SK-N-SH (cell line): ENCODE measurements at regions not wholly inside any gene's neighbourhood (a gene's known extent, or its start where the extent isn't known, plus 50 kb on each side); places are given as distances from the start of the nearest gene placed in this dataset.
A peak's percentile ranks its signal among the peaks of the same experiment; 100 is the strongest.

Experiments
- CTCF ChIA-PET: fragments of 300-600, 350-600 bp; formaldehyde crosslinking; extraction: SDS; loops from one replicate; lab custom pipeline; 2021; lab: Yijun Ruan, JAX
- POLR2A ChIA-PET: fragments of 350-600 bp; sonication (Branson Sonifier 250); formaldehyde crosslinking; extraction: SDS; loops from one replicate; lab custom pipeline; 2020; ENCODE audit warnings: antibody characterized with exemption, inconsistent platforms; lab: Yijun Ruan, JAX
- DNase-seq: peaks from one replicate; pipeline ENCODE4 v3.0.0; 2012
- H2AFZ ChIP-seq: fragments of 200-600 bp; sonication (generic); 2 replicates; pipeline ENCODE4 v1.8.1; 2016; ENCODE audit warnings: antibody characterized with exemption, mild to moderate bottlenecking, low read depth
- H3F3A ChIP-seq: fragments of 200-600 bp; sonication (generic); replicated peaks from 2 replicates; pipeline ENCODE3; 2016; ENCODE audit warnings: antibody characterized with exemption, mild to moderate bottlenecking; ENCODE audit not compliant: insufficient read depth
- H3K27ac ChIP-seq, 2 experiments: fragments of 200-500 bp in 1 of 2; fragments of 200-600 bp in 1 of 2; sonication (Bioruptor generic) in 1 of 2; sonication (generic), shearing (Covaris generic) in 1 of 2; 2 replicates each; pipeline versions ENCODE4 v1.5.1 to v1.6.1; 2014 to 2016; ENCODE audit warnings: low read depth in 2 of 2, inconsistent platforms in 1 of 2, low read length in 1 of 2, mild to moderate bottlenecking in 1 of 2, mixed read lengths in 1 of 2
- H3K27me3 ChIP-seq: fragments of 200-600 bp; sonication (generic), shearing (Covaris generic); 2 replicates; pipeline ENCODE4 v1.6.1; 2016; ENCODE audit warnings: mixed run types; ENCODE audit not compliant: insufficient read depth
- H3K36me3 ChIP-seq, 2 experiments: fragments of 200-500 bp in 1 of 2; fragments of 200-600 bp in 1 of 2; sonication (Bioruptor generic) in 1 of 2; sonication (generic) in 1 of 2; replicated peaks in 1 of 2; 2 replicates each; pipeline versions ENCODE3 to v1.5.1; 2014 to 2016; ENCODE audit warnings: low read length in 1 of 2, mild to moderate bottlenecking in 1 of 2; ENCODE audit not compliant: insufficient read depth in 2 of 2, control insufficient read depth in 1 of 2
- H3K4me1 ChIP-seq, 2 experiments: fragments of 200-500 bp in 1 of 2; fragments of 200-600 bp in 1 of 2; sonication (Bioruptor generic) in 1 of 2; sonication (generic), shearing (Covaris generic) in 1 of 2; 2 replicates each; pipeline versions ENCODE4 v1.5.1 to v1.6.1; 2014 to 2016; ENCODE audit warnings: low read depth in 1 of 2, low read length in 1 of 2, mixed run types in 1 of 2; ENCODE audit not compliant: insufficient read depth in 2 of 2, control insufficient read depth in 1 of 2
- H3K4me2 ChIP-seq: fragments of 200-600 bp; sonication (generic), shearing (Covaris generic); 2 replicates; pipeline ENCODE4 v1.6.1; 2017; ENCODE audit warnings: mixed run types
- H3K4me3 ChIP-seq, 2 experiments: fragments of 200-500 bp in 1 of 2; fragments of 200-600 bp in 1 of 2; sonication (Bioruptor generic) in 1 of 2; sonication (generic), shearing (Covaris generic) in 1 of 2; 2 replicates each; pipeline versions ENCODE4 v1.5.1 to v1.8.1; 2014 to 2016; ENCODE audit warnings: low read depth in 2 of 2, inconsistent platforms in 1 of 2, low read length in 1 of 2, mild to moderate bottlenecking in 1 of 2, mixed read lengths in 1 of 2, moderate library complexity in 1 of 2
- H3K79me2 ChIP-seq: fragments of 200-600 bp; sonication (generic); 2 replicates; pipeline ENCODE4 v1.8.1; 2017; ENCODE audit warnings: mild to moderate bottlenecking; ENCODE audit not compliant: insufficient read depth
- H3K9ac ChIP-seq: fragments of 200-600 bp; sonication (generic); 2 replicates; pipeline ENCODE4 v1.6.1; 2017; ENCODE audit warnings: mixed run types
- H3K9me2 ChIP-seq: fragments of 200-600 bp; sonication (generic); 2 replicates; pipeline ENCODE4 v1.6.1; 2017; ENCODE audit warnings: mixed run types
- H3K9me3 ChIP-seq: fragments of 200-600 bp; sonication (generic); 2 replicates; pipeline ENCODE4 v1.6.1; 2017; ENCODE audit warnings: mixed run types, mild to moderate bottlenecking, moderate library complexity
- H4K20me1 ChIP-seq: fragments of 200-600 bp; sonication (generic); 2 replicates; pipeline ENCODE4 v1.6.1; 2017; ENCODE audit warnings: mild to moderate bottlenecking, mixed run types; ENCODE audit not compliant: insufficient read depth
- CTCF ChIP-seq: fragments of 200-600 bp; sonication (generic); IDR thresholded peaks from 2 replicates; pipeline ENCODE4 v1.6.1; 2017; ENCODE audit warnings: antibody characterized with exemption, mild to moderate bottlenecking, moderate library complexity
- EP300 ChIP-seq, 2 experiments: IDR thresholded peaks; 2 replicates each; pipeline versions ENCODE4 v1.4.0 to v1.6.1; 2012; ENCODE audit warnings: borderline replicate concordance in 1 of 2, low read depth in 1 of 2, low read length in 1 of 2
- EZH2phosphoT487 ChIP-seq: fragments of 200-600 bp; sonication (generic); IDR thresholded peaks from 2 replicates; pipeline ENCODE4 v1.6.1; 2017; ENCODE audit warnings: low read depth, mixed run types, mild to moderate bottlenecking, antibody characterized with exemption, moderate library complexity, borderline replicate concordance
- FOSL2 ChIP-seq: IDR thresholded peaks from 2 replicates; pipeline ENCODE4 v1.4.0; 2012; ENCODE audit warnings: low read depth, mild to moderate bottlenecking, moderate library complexity, borderline replicate concordance
- FOXJ3 ChIP-seq: sonication (generic); formaldehyde crosslinking; IDR thresholded peaks from 2 replicates; pipeline ENCODE4 v1.5.1; 2020; ENCODE audit warnings: mild to moderate bottlenecking, missing genetic modification reagents
- FOXM1 ChIP-seq: IDR thresholded peaks from 2 replicates; pipeline ENCODE4 v1.4.0; 2012; ENCODE audit warnings: low read depth, mild to moderate bottlenecking
- GABPA ChIP-seq: IDR thresholded peaks from 2 replicates; pipeline ENCODE4 v1.4.0; 2012; ENCODE audit warnings: low read depth, mild to moderate bottlenecking
- GATA2 ChIP-seq: sonication (generic); formaldehyde crosslinking; IDR thresholded peaks from 2 replicates; pipeline ENCODE4 v1.5.0; 2020; ENCODE audit warnings: mild to moderate bottlenecking, missing genetic modification reagents
- IRF3 ChIP-seq: fragments of 150-350 bp; IDR thresholded peaks from 2 replicates; pipeline ENCODE4 v1.6.1; 2016; ENCODE audit warnings: mild to moderate bottlenecking, low read depth, low read length
- JUND ChIP-seq: IDR thresholded peaks from 2 replicates; pipeline ENCODE4 v1.4.0; 2012
- MAX ChIP-seq: IDR thresholded peaks from 2 replicates; pipeline ENCODE4 v1.4.0; 2012; ENCODE audit warnings: low read depth
- MEF2A ChIP-seq: IDR thresholded peaks from 2 replicates; pipeline ENCODE4 v1.4.0; 2012; ENCODE audit warnings: low read depth, borderline replicate concordance
- NFIC ChIP-seq: IDR thresholded peaks from 2 replicates; pipeline ENCODE4 v1.4.0; 2012; ENCODE audit warnings: borderline replicate concordance
- PBX3 ChIP-seq: IDR thresholded peaks from 2 replicates; pipeline ENCODE4; 2012
- RCOR1 ChIP-seq: fragments of 150-350 bp; IDR thresholded peaks from 2 replicates; pipeline ENCODE4 v1.6.1; 2017; ENCODE audit warnings: antibody characterized with exemption, low read length
- RFX5 ChIP-seq: IDR thresholded peaks from 2 replicates; pipeline ENCODE4 v1.6.1; 2012; ENCODE audit warnings: mild to moderate bottlenecking, improper control_type of control experiment, low read length
- SIN3A ChIP-seq: IDR thresholded peaks from 2 replicates; pipeline ENCODE4 v1.6.1; 2012; ENCODE audit warnings: low read depth, mild to moderate bottlenecking, low read length, moderate library complexity, borderline replicate concordance
- SMC3 ChIP-seq: IDR thresholded peaks from 2 replicates; pipeline ENCODE4 v1.6.1; 2012; ENCODE audit warnings: low read depth, low read length, improper control_type of control experiment
- TCF12 ChIP-seq: IDR thresholded peaks from 2 replicates; pipeline ENCODE4 v1.4.0; 2012
- TEAD4 ChIP-seq: IDR thresholded peaks from 2 replicates; pipeline ENCODE4 v1.4.0; 2012; ENCODE audit warnings: mild to moderate bottlenecking, borderline replicate concordance; ENCODE audit not compliant: insufficient read depth
- ZBTB33 ChIP-seq: IDR thresholded peaks from 2 replicates; pipeline ENCODE4 v1.4.0; 2012; ENCODE audit warnings: low read depth, borderline replicate concordance
- WGBS: methylation state at CpG from one replicate; pipeline ENCODE4 v1.1.6; 2017; ENCODE audit warnings: low lambda C conversion rate; 5-methylcytosine and 5-hydroxymethylcytosine counted together

GRCh38 chr17:77465358-77466041 is 324.7 kb downstream of the SEC14L1 start:
- Histone ChIP-seq H3K4me2 (peak overlapping the region; percentile 60; the same call in 1 of the 2 replicates), H4K20me1 (peaks cover 68% of the 10 kb centered on the region), H3K27ac (peak overlapping the region in 1 of 2 experiments; percentile 38; a peak in 2 of 4 replicates), H3K9me3 (no peaks in the 10 kb centered on the region), H3K9me2 (no peaks in the 10 kb centered on the region), H3K9ac (no peak overlapping the region), H2AFZ (no peak overlapping the region), H3K36me3 (no peaks in the 10 kb centered on the region), H3K4me3 (no peak overlapping the region), H3K27me3 (no peaks in the 10 kb centered on the region), H3F3A (peaks cover 4% of the 10 kb centered on the region), H3K4me1 (peaks cover 20 to 23% of the 10 kb centered on the region in 2 experiments; a peak in 3 of 4 replicates), H3K79me2 (peaks cover 96% of the 10 kb centered on the region)
- no peak for TF ChIP-seq TCF12
- TF ChIP-seq MEF2A, result no peak
- TF ChIP-seq GATA2 (CRISPR knock-in tag), result no peak
- no peak for TF ChIP-seq SMC3
- no peak for TF ChIP-seq JUND
- no peak for TF ChIP-seq FOXJ3 (CRISPR knock-in tag)
- TF ChIP-seq ZBTB33, result no peak
- ChIA-PET CTCF (interaction anchor here (1.0 to 1.2 kb wide), 4 partner anchors 15 to 36 kb away, joined by 3 read pairs; no protein-coding TSS in a partner anchor), POLR2A (interaction anchor here (1.7 kb wide), 1 partner anchor 14 kb away, joined by 6 read pairs; no protein-coding TSS in a partner anchor)
- no peak for DNase-seq
- 71% methylated on average over 13 of the region's 13 CpGs for WGBS

- Histone ChIP-seq H3K9ac (no peak overlapping the region), H3K4me3 (no peak overlapping the region), H2AFZ (no peak overlapping the region), H3K27me3 (no peaks in the 10 kb centered on the region), H3K4me1 (peaks cover 26 to 28% of the 10 kb centered on the region in 2 experiments), H3K9me2 (no peaks in the 10 kb centered on the region), H3K4me2 (no peak overlapping the region), H4K20me1 (peaks cover 68% of the 10 kb centered on the region), H3K79me2 (peaks cover 96% of the 10 kb centered on the region), H3K27ac (peak overlapping the region; percentile 8 to 38; a peak in 2 of 4 replicates), H3K36me3 (no peaks in the 10 kb centered on the region), H3K9me3 (no peaks in the 10 kb centered on the region), H3F3A (peaks cover 8% of the 10 kb centered on the region)
- 95% methylated on average over 7 of the region's 13 CpGs for WGBS
- DNase-seq, result no peak
- POLR2A ChIA-PET, result interaction anchor here (1.7 kb wide), 1 partner anchor 15 kb away, joined by 6 read pairs; no protein-coding TSS in a partner anchor
- CTCF ChIA-PET, result interaction anchor here (1.0 to 1.2 kb wide), 5 partner anchors 15 to 36 kb away, joined by 3 read pairs; no protein-coding TSS in a partner anchor
- TF ChIP-seq CTCF (no peak), RFX5 (no peak), MAX (no peak), MEF2A (no peak), JUND (no peak), SIN3A (no peak), FOSL2 (no peak), EP300 (IDR thresholded peaks at IDR 0.05; ENCODE audit: borderline replicate concordance in 1 of 2, low read depth in 1 of 2, low read length in 1 of 2) (no peak), GATA2 (CRISPR knock-in tag) (no peak), NFIC (no peak), SMC3 (no peak), FOXM1 (no peak), TEAD4 (no peak), FOXJ3 (CRISPR knock-in tag) (no peak), RCOR1 (no peak), GABPA (no peak), IRF3 (no peak), PBX3 (no peak), EZH2phosphoT487 (no peak)
Observed at GRCh38 chr17:77466140-77466539, 325.4 kb downstream of the SEC14L1 start.
